H1 (cell line): ENCODE measurements at regions not wholly inside any gene's neighbourhood (a gene's known extent, or its start where the extent isn't known, plus 50 kb on each side); places are given as distances from the start of the nearest gene placed in this dataset.

Experiments used
- CTCF ChIA-PET: fragments of 300-600 bp; sonication (Branson Sonifier 250); formaldehyde crosslinking; loops from one replicate; lab custom pipeline; 2021; ENCODE audit not compliant: partially characterized antibody; lab: Charles Lee
- POLR2A ChIA-PET: fragments of 300-600 bp; sonication (Branson Sonifier 250); formaldehyde crosslinking; loops from one replicate; lab custom pipeline; 2021; ENCODE audit warnings: inconsistent platforms; ENCODE audit not compliant: partially characterized antibody; lab: Charles Lee
- DNase-seq, 2 experiments: peaks; one replicate each; pipeline versions ENCODE4 v3.0.0 to v3.0.0-alpha.2; 2010 to 2022; ENCODE audit warnings: low spot score in 2 of 2, low read depth in 1 of 2, mixed read lengths in 1 of 2
- FAIRE-seq: peaks from 2 replicates; lab custom pipeline; 2011; peaks lifted over from hg19 to GRCh38; lab: Jason Lieb, UNC
- H2AFZ ChIP-seq: 2 replicates; pipeline ENCODE4 v1.8.1; 2012; ENCODE audit warnings: low read length, inconsistent platforms
- H2AK5ac ChIP-seq: 2 replicates; pipeline ENCODE4 v1.6.1; 2013; ENCODE audit warnings: low read depth, low read length
- H2BK120ac ChIP-seq: replicated peaks from 2 replicates; pipeline ENCODE3; 2013; ENCODE audit warnings: low read depth, low read length, inconsistent platforms
- H2BK12ac ChIP-seq: 2 replicates; pipeline ENCODE4 v1.6.1; 2013; ENCODE audit warnings: low read depth, low read length
- H2BK15ac ChIP-seq: 2 replicates; pipeline ENCODE4 v1.6.1; 2013; ENCODE audit warnings: low read length
- H2BK20ac ChIP-seq: 2 replicates; pipeline ENCODE4 v1.6.1; 2013; ENCODE audit warnings: low read length
- H2BK5ac ChIP-seq: 2 replicates; pipeline ENCODE4 v1.6.1; 2013; ENCODE audit warnings: low read depth, low read length
- H3K14ac ChIP-seq: 2 replicates; pipeline ENCODE4 v1.6.1; 2013; ENCODE audit warnings: inconsistent platforms; ENCODE audit not compliant: insufficient read length
- H3K18ac ChIP-seq: 2 replicates; pipeline ENCODE4 v1.6.1; 2013; ENCODE audit warnings: low read length; ENCODE audit errors: extremely low read depth
- H3K23ac ChIP-seq: 2 replicates; pipeline ENCODE4 v1.6.1; 2013; ENCODE audit warnings: inconsistent platforms; ENCODE audit not compliant: insufficient read length
- H3K23me2 ChIP-seq: 2 replicates; pipeline ENCODE4 v1.6.1; 2013; ENCODE audit warnings: low read depth, low read length
- H3K27ac ChIP-seq: 2 replicates; pipeline ENCODE4 v1.6.1; 2011; ENCODE audit warnings: low read depth, low read length, inconsistent platforms
- H3K27me3 ChIP-seq, 4 experiments: replicated peaks in 1 of 4; 1 replicate in 1 of 4; 2 replicates in 3 of 4; pipeline versions ENCODE4 v1.6.1 to v1.8.1; 2011 to 2013; ENCODE audit warnings: low read length in 3 of 4, mild to moderate bottlenecking in 3 of 4, inconsistent platforms in 2 of 4, mixed read lengths in 2 of 4, moderate library complexity in 1 of 4; ENCODE audit not compliant: control insufficient read depth in 3 of 4, insufficient read depth in 3 of 4; ENCODE audit errors: extremely low read depth in 1 of 4
- H3K36me3 ChIP-seq, 4 experiments: 2 replicates each; pipeline versions ENCODE4 v1.6.1 to v1.8.1; 2011 to 2013; ENCODE audit warnings: mild to moderate bottlenecking in 4 of 4, low read length in 3 of 4, moderate library complexity in 2 of 4, control low read depth in 1 of 4, inconsistent platforms in 1 of 4; ENCODE audit not compliant: insufficient read depth in 4 of 4, control insufficient read depth in 2 of 4
- H3K4ac ChIP-seq: replicated peaks from 2 replicates; pipeline ENCODE3; 2013; ENCODE audit warnings: low read length, low read depth, mixed read lengths, inconsistent platforms; ENCODE audit not compliant: insufficient read length
- H3K4me1 ChIP-seq, 4 experiments: replicated peaks in 1 of 4; 1 replicate in 1 of 4; 2 replicates in 3 of 4; pipeline versions ENCODE4 v1.6.1 to v1.8.1; 2011 to 2013; ENCODE audit warnings: low read length in 3 of 4, inconsistent platforms in 2 of 4, mixed read lengths in 1 of 4; ENCODE audit not compliant: insufficient read depth in 4 of 4, control insufficient read depth in 3 of 4
- H3K4me2 ChIP-seq, 2 experiments: 2 replicates each; pipeline versions ENCODE4 v1.6.1 to v1.8.1; 2011 to 2013; ENCODE audit warnings: low read depth in 2 of 2, low read length in 2 of 2, control low read depth in 1 of 2, inconsistent platforms in 1 of 2, mild to moderate bottlenecking in 1 of 2; ENCODE audit not compliant: insufficient read depth in 1 of 2
- H3K4me3 ChIP-seq, 4 experiments: fragments of 200-600, 300-600 bp in 1 of 4; sonication (generic), shearing (Covaris generic), sonication (Bioruptor Twin) in 1 of 4; 2 replicates each; pipeline versions ENCODE4 v1.5.1 to v1.8.1; 2011 to 2016; ENCODE audit warnings: low read length in 4 of 4, low read depth in 3 of 4, control low read depth in 2 of 4, inconsistent platforms in 2 of 4, mild to moderate bottlenecking in 2 of 4, mixed read lengths in 1 of 4, moderate library complexity in 1 of 4; ENCODE audit not compliant: insufficient read depth in 2 of 4; ENCODE audit errors: extremely low read depth in 1 of 4
- H3K56ac ChIP-seq: replicated peaks from 2 replicates; pipeline ENCODE3; 2013; ENCODE audit warnings: low read depth, mild to moderate bottlenecking, mixed read lengths, low read length, inconsistent platforms; ENCODE audit not compliant: insufficient read length
- H3K79me1 ChIP-seq: 2 replicates; pipeline ENCODE4 v1.6.1; 2013; ENCODE audit warnings: low read depth, low read length, control low read depth
- H3K79me2 ChIP-seq, 2 experiments: 2 replicates each; pipeline versions ENCODE4 v1.6.1 to v1.8.1; 2012 to 2013; ENCODE audit warnings: low read length in 2 of 2, mild to moderate bottlenecking in 2 of 2, inconsistent platforms in 1 of 2; ENCODE audit not compliant: insufficient read depth in 2 of 2, control insufficient read depth in 1 of 2
- H3K9ac ChIP-seq, 4 experiments: replicated peaks in 1 of 4; 1 replicate in 1 of 4; 2 replicates in 3 of 4; pipeline versions ENCODE4 v1.6.1 to v1.8.1; 2011 to 2013; ENCODE audit warnings: low read depth in 3 of 4, low read length in 3 of 4, control low read depth in 2 of 4, mild to moderate bottlenecking in 2 of 4, moderate library complexity in 2 of 4, inconsistent platforms in 1 of 4; ENCODE audit errors: extremely low read depth in 1 of 4
- H3K9me3 ChIP-seq, 2 experiments: 2 replicates each; pipeline versions ENCODE4 v1.6.1 to v1.8.1; 2012 to 2013; ENCODE audit warnings: mild to moderate bottlenecking in 2 of 2, moderate library complexity in 2 of 2, control low read depth in 1 of 2, inconsistent platforms in 1 of 2, low read depth in 1 of 2, low read length in 1 of 2, mixed read lengths in 1 of 2; ENCODE audit not compliant: insufficient read depth in 2 of 2
- H4K20me1 ChIP-seq, 2 experiments: replicated peaks in 1 of 2; 2 replicates each; pipeline versions ENCODE3 to v1.8.1; 2011 to 2013; ENCODE audit warnings: inconsistent platforms in 2 of 2, low read length in 2 of 2, mild to moderate bottlenecking in 1 of 2; ENCODE audit not compliant: insufficient read depth in 2 of 2, control insufficient read depth in 1 of 2
- H4K5ac ChIP-seq: 2 replicates; pipeline ENCODE4 v1.6.1; 2013; ENCODE audit warnings: low read length, low read depth, mixed read lengths, inconsistent platforms; ENCODE audit not compliant: insufficient read length
- H4K8ac ChIP-seq: 2 replicates; pipeline ENCODE4 v1.8.0; 2013; ENCODE audit warnings: mild to moderate bottlenecking, moderate library complexity, low read length, inconsistent platforms; ENCODE audit not compliant: insufficient read depth; ENCODE audit errors: extremely low read depth
- H4K91ac ChIP-seq: replicated peaks from 2 replicates; pipeline ENCODE3; 2013; ENCODE audit warnings: low read length, mixed read lengths, inconsistent platforms; ENCODE audit not compliant: insufficient read length
- ASH2L ChIP-seq: fragments of 200-600, 300-600 bp; sonication (generic); IDR thresholded peaks from one replicate; pipeline ENCODE4 v1.7.1; 2017; ENCODE audit warnings: low read length
- BACH1 ChIP-seq: IDR thresholded peaks from 2 replicates; pipeline ENCODE4 v1.6.1; 2012; ENCODE audit warnings: low read length, improper control_type of control experiment
- CEBPB ChIP-seq: IDR thresholded peaks from 2 replicates; pipeline ENCODE4 v1.6.1; 2012; ENCODE audit warnings: low read depth, low read length
- CTBP2 ChIP-seq: IDR thresholded peaks from 2 replicates; pipeline ENCODE4 v1.7.0; 2011; ENCODE audit warnings: borderline replicate concordance, mild to moderate bottlenecking, moderate library complexity, mixed read lengths, low read length; ENCODE audit not compliant: insufficient read depth, insufficient read length
- KDM4A ChIP-seq: IDR thresholded peaks from one replicate; pipeline ENCODE4 v1.7.1; 2012; ENCODE audit warnings: low read depth, mild to moderate bottlenecking, moderate library complexity, low read length, inconsistent platforms; ENCODE audit not compliant: severe bottlenecking
- MAFK ChIP-seq: IDR thresholded peaks from 2 replicates; pipeline ENCODE4 v1.6.1; 2012; ENCODE audit warnings: low read depth, mild to moderate bottlenecking, improper control_type of control experiment, low read length
- NANOG ChIP-seq: IDR thresholded peaks from 2 replicates; pipeline ENCODE4 v1.6.1; 2011; ENCODE audit warnings: low read length, low read depth, mild to moderate bottlenecking, inconsistent platforms; ENCODE audit not compliant: insufficient read depth, poor library complexity, severe bottlenecking
- SAP30 ChIP-seq: fragments of 300-600 bp; sonication (generic); IDR thresholded peaks from 2 replicates; pipeline ENCODE4 v1.7.1; 2012; ENCODE audit warnings: low read length, moderate library complexity, mild to moderate bottlenecking, inconsistent platforms; ENCODE audit not compliant: insufficient read depth, insufficient replicate concordance
- YY1 ChIP-seq: IDR thresholded peaks from 2 replicates; pipeline ENCODE4 v1.6.1; 2011; ENCODE audit warnings: low read depth, mild to moderate bottlenecking, low read length
- ZNF274 ChIP-seq: IDR thresholded peaks from 2 replicates; pipeline ENCODE4 v1.7.0; 2012; ENCODE audit warnings: low read length, borderline replicate concordance; ENCODE audit errors: extremely low read depth
- WGBS, 2 experiments: shearing (Covaris generic) in 1 of 2; methylation state at CpG; one replicate each; pipeline versions ENCODE4 v1.1.6 to v1.1.7; 2013 to 2015; ENCODE audit warnings: low lambda C conversion rate in 2 of 2, mixed read lengths in 2 of 2, inconsistent platforms in 1 of 2, low coverage in 1 of 2, missing lambda C conversion rate in 1 of 2; ENCODE audit not compliant: insufficient replicate concordance in 2 of 2, insufficient coverage in 1 of 2, insufficient read length in 1 of 2; ENCODE audit errors: extremely low coverage in 1 of 2, missing lambda C conversion rate in 1 of 2; 5-methylcytosine and 5-hydroxymethylcytosine counted together

DNA sequence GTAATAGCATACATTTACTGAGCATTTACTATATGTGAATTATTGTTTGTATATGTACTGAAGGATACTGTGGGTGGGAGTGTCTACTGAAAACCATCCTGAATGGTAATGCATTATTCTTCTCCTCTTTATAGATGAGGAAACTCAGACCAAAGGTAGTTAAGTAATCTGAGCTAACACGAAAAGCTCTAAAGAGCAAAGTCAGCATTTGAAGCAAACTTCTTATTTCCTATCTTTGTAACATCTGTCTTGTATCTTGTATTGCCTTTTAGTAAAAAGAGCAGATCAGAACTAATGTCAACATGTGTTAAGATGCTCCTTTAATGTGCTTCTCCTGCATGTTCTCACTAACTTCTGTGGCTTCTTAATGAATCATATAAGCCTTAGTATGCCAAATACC is 382.8 kb upstream of the NXPH2 start:
- TF ChIP-seq MAFK (no peak), ZNF274 (no peak), CEBPB (no peak), ASH2L (no peak), NANOG (no peak), KDM4A (no peak), YY1 (no peak), SAP30 (no peak), BACH1 (no peak), CTBP2 (no peak)
- Histone ChIP-seq H3K14ac (no peak overlapping the region), H2BK15ac (no peak overlapping the region), H3K79me2 (no peaks in the 10 kb centered on the region), H3K18ac (no peak overlapping the region), H3K9me3 (no peaks in the 10 kb centered on the region), H4K5ac (no peak overlapping the region), H2AFZ (no peak overlapping the region), H2BK5ac (no peak overlapping the region), H2BK20ac (no peak overlapping the region), H3K27me3 (no peaks in the 10 kb centered on the region), H3K4me2 (no peak overlapping the region), H3K23ac (no peak overlapping the region), H3K36me3 (no peaks in the 10 kb centered on the region), H3K9ac (no peak overlapping the region), H3K23me2 (no peaks in the 10 kb centered on the region; the same call in 1 of the 2 replicates), H2BK12ac (no peak overlapping the region), H3K79me1 (no peaks in the 10 kb centered on the region), H4K8ac (no peak overlapping the region), H3K27ac (no peak overlapping the region), H2AK5ac (no peak overlapping the region), H2BK120ac (no peak overlapping the region), H3K4ac (no peak overlapping the region), H4K91ac (no peak overlapping the region), H4K20me1 (no peaks in the 10 kb centered on the region), H3K4me3 (no peak overlapping the region), H3K56ac (no peak overlapping the region), H3K4me1 (no peaks in the 10 kb centered on the region)
- no peak for DNase-seq
- ChIA-PET POLR2A (interaction anchor here (1.3 kb wide), 1 partner anchor 9 kb away, joined by 3 read pairs; no protein-coding TSS in a partner anchor), CTCF (no interaction called here)
- no peak for FAIRE-seq
- 96% methylated on average over 1 of the region's 1 CpG; no CpG with 5 or more reads in 1 of the 2 experiments for WGBS, 2 experiments
